DOHH2 (cell line): ENCODE measurements at regions not wholly inside any gene's neighbourhood (a gene's known extent, or its start where the extent isn't known, plus 50 kb on each side); places are given as distances from the start of the nearest gene placed in this dataset.

ENCODE experiments used
- EZH2phosphoT487 ChIP-seq: fragments of 200-600 bp; sonication (generic); IDR thresholded peaks from 2 replicates; pipeline ENCODE4 v1.6.1; 2017; ENCODE audit warnings: borderline replicate concordance, mild to moderate bottlenecking, antibody characterized with exemption, low read length, moderate library complexity, mixed read lengths
- TF ChIP-seq, protein P1 (sequence below): fragments of 200-600 bp; sonication (generic); IDR thresholded peaks from one replicate; pipeline ENCODE4 v1.5.1; 2014; ENCODE audit warnings: antibody characterized with exemption, mild to moderate bottlenecking, low read depth, low read length; ENCODE audit not compliant: poor library complexity, severe bottlenecking

DNA sequence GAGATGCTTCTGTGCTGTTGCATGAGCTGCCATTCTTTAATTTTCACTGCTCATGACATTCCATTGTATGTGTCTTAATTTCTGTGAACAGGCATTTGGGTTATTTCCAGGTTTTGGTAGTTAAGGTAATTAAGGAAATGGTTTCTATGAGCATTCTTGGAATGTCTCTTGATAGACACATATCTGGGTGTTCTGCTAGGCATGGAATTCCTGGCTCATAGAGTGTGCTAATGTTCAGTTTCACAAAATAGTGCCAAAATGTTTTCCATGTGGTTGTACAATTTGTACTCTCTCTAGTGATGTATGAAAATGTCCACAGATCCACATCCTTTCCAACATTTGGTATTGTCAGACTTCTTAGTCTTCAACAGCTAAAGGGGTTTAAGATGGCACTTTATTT is 680.9 kb upstream of the SGCG start:
- TF ChIP-seq EZH2phosphoT487, result no peak
- TF ChIP-seq, protein P1, sequence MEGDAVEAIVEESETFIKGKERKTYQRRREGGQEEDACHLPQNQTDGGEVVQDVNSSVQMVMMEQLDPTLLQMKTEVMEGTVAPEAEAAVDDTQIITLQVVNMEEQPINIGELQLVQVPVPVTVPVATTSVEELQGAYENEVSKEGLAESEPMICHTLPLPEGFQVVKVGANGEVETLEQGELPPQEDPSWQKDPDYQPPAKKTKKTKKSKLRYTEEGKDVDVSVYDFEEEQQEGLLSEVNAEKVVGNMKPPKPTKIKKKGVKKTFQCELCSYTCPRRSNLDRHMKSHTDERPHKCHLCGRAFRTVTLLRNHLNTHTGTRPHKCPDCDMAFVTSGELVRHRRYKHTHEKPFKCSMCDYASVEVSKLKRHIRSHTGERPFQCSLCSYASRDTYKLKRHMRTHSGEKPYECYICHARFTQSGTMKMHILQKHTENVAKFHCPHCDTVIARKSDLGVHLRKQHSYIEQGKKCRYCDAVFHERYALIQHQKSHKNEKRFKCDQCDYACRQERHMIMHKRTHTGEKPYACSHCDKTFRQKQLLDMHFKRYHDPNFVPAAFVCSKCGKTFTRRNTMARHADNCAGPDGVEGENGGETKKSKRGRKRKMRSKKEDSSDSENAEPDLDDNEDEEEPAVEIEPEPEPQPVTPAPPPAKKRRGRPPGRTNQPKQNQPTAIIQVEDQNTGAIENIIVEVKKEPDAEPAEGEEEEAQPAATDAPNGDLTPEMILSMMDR, result no peak
